H9 (cell line): ENCODE measurements at regions not wholly inside any gene's neighbourhood (a gene's known extent, or its start where the extent isn't known, plus 50 kb on each side); places are given as distances from the start of the nearest gene placed in this dataset.

Experiments
- DNase-seq: peaks from one replicate; pipeline ENCODE4 v3.0.0-alpha.2; 2017
- H2AFZ ChIP-seq: one replicate; pipeline ENCODE4 v1.6.1; 2013; ENCODE audit warnings: mild to moderate bottlenecking, low read length, control low read depth, moderate library complexity
- H2AK5ac ChIP-seq: 2 replicates; pipeline ENCODE4 v1.6.1; 2013; ENCODE audit warnings: low read length, control low read depth, mixed read lengths; ENCODE audit not compliant: insufficient read length
- H2BK120ac ChIP-seq: one replicate; pipeline ENCODE4 v1.6.1; 2013; ENCODE audit warnings: low read depth, mild to moderate bottlenecking, low read length, control low read depth, inconsistent platforms; ENCODE audit not compliant: poor library complexity, severe bottlenecking
- H2BK12ac ChIP-seq: 2 replicates; pipeline ENCODE4 v1.6.1; 2013; ENCODE audit warnings: low read length, control low read depth, mixed read lengths, low read depth; ENCODE audit not compliant: insufficient read length
- H2BK15ac ChIP-seq: 2 replicates; pipeline ENCODE4 v1.6.1; 2013; ENCODE audit warnings: low read depth, low read length, control low read depth
- H2BK20ac ChIP-seq: one replicate; pipeline ENCODE4 v1.6.1; 2013; ENCODE audit warnings: low read depth, mild to moderate bottlenecking, low read length, control low read depth, inconsistent platforms; ENCODE audit not compliant: poor library complexity, severe bottlenecking
- H2BK5ac ChIP-seq: 2 replicates; pipeline ENCODE4 v1.6.1; 2013; ENCODE audit warnings: low read length, control low read depth, mixed read lengths; ENCODE audit not compliant: insufficient read length
- H3K14ac ChIP-seq: 2 replicates; pipeline ENCODE4 v1.6.1; 2013; ENCODE audit warnings: low read length, control low read depth; ENCODE audit not compliant: insufficient read depth
- H3K18ac ChIP-seq: 2 replicates; pipeline ENCODE4 v1.6.1; 2013; ENCODE audit warnings: low read depth, mild to moderate bottlenecking, mixed read lengths, low read length, control low read depth; ENCODE audit not compliant: insufficient read length
- H3K23ac ChIP-seq: 2 replicates; pipeline ENCODE4 v1.6.1; 2013; ENCODE audit warnings: low read length, control low read depth, mixed read lengths, low read depth; ENCODE audit not compliant: insufficient read length
- H3K23me2 ChIP-seq: 2 replicates; pipeline ENCODE4 v1.6.1; 2013; ENCODE audit warnings: low read depth, mild to moderate bottlenecking, mixed read lengths, low read length, control low read depth; ENCODE audit not compliant: insufficient read length, poor library complexity, severe bottlenecking
- H3K27ac ChIP-seq: 2 replicates; pipeline ENCODE4 v1.5.1; 2013; ENCODE audit warnings: low read length, control low read depth, mixed read lengths, low read depth; ENCODE audit not compliant: insufficient read length
- H3K27me3 ChIP-seq: 2 replicates; pipeline ENCODE4 v1.6.1; 2013; ENCODE audit warnings: low read length, control low read depth, inconsistent platforms; ENCODE audit not compliant: insufficient read depth
- H3K4ac ChIP-seq: 2 replicates; pipeline ENCODE4 v1.6.1; 2013; ENCODE audit warnings: low read depth, mild to moderate bottlenecking, control low read depth, inconsistent platforms, low read length, moderate library complexity
- H3K4me1 ChIP-seq: 2 replicates; pipeline ENCODE4 v1.6.1; 2013; ENCODE audit warnings: low read length, control low read depth, inconsistent platforms; ENCODE audit not compliant: insufficient read depth
- H3K4me2 ChIP-seq: 2 replicates; pipeline ENCODE4 v1.6.1; 2013; ENCODE audit warnings: low read length, control low read depth, mixed read lengths; ENCODE audit not compliant: insufficient read length, insufficient read depth
- H3K56ac ChIP-seq: 2 replicates; pipeline ENCODE4 v1.6.1; 2013; ENCODE audit warnings: low read depth, mild to moderate bottlenecking, mixed read lengths, low read length, control low read depth; ENCODE audit not compliant: insufficient read length
- H3K79me1 ChIP-seq: 2 replicates; pipeline ENCODE4 v1.6.1; 2013; ENCODE audit warnings: low read depth, mild to moderate bottlenecking, moderate library complexity, low read length, control low read depth, inconsistent platforms; ENCODE audit not compliant: insufficient read depth, poor library complexity, severe bottlenecking
- H3K79me2 ChIP-seq: 2 replicates; pipeline ENCODE4 v1.6.1; 2013; ENCODE audit warnings: low read length, control low read depth, inconsistent platforms; ENCODE audit not compliant: insufficient read depth
- H3K9ac ChIP-seq: 2 replicates; pipeline ENCODE4 v1.6.1; 2013; ENCODE audit warnings: low read length, control low read depth, mixed read lengths; ENCODE audit not compliant: insufficient read length; ENCODE audit errors: extremely low read depth
- H3K9me3 ChIP-seq: one replicate; pipeline ENCODE4 v1.6.1; 2013; ENCODE audit warnings: low read depth, low read length, inconsistent platforms; ENCODE audit not compliant: control insufficient read depth
- H3T11ph ChIP-seq: one replicate; pipeline ENCODE4 v1.6.1; 2013; ENCODE audit warnings: mild to moderate bottlenecking, low read length, control low read depth, inconsistent platforms
- H4K20me1 ChIP-seq: one replicate; pipeline ENCODE4 v1.6.1; 2013; ENCODE audit not compliant: control insufficient read depth, insufficient read length, insufficient read depth
- H4K5ac ChIP-seq: 2 replicates; pipeline ENCODE4 v1.6.1; 2013; ENCODE audit warnings: low read depth, mild to moderate bottlenecking, mixed read lengths, low read length, control low read depth; ENCODE audit not compliant: insufficient read length
- H4K8ac ChIP-seq: replicated peaks from 2 replicates; pipeline ENCODE4 v1.6.1; 2013; ENCODE audit warnings: low read length, control low read depth, mixed read lengths, low read depth; ENCODE audit not compliant: insufficient read length
- H4K91ac ChIP-seq: 2 replicates; pipeline ENCODE4 v1.6.1; 2013; ENCODE audit warnings: low read depth, mild to moderate bottlenecking, moderate library complexity, mixed read lengths, low read length, control low read depth; ENCODE audit not compliant: insufficient read length
- H3K27ac Mint-ChIP-seq, 3 experiments: 2 replicates in 2 of 3; 3 replicates in 1 of 3; pipeline ENCODE4 v1.8.0; 2020 to 2021; ENCODE audit warnings: mixed read lengths in 3 of 3, mild to moderate bottlenecking in 1 of 3, moderate library complexity in 1 of 3
- H3K27me3 Mint-ChIP-seq: 2 replicates; pipeline ENCODE4 v1.8.0; 2021; ENCODE audit warnings: low read depth, mild to moderate bottlenecking, moderate library complexity, mixed read lengths
- H3K36me3 Mint-ChIP-seq, 3 experiments: 2 replicates in 2 of 3; 3 replicates in 1 of 3; pipeline ENCODE4 v1.8.0; 2020 to 2021; ENCODE audit warnings: low read depth in 3 of 3, mixed read lengths in 3 of 3; ENCODE audit not compliant: insufficient read depth in 1 of 3
- H3K4me1 Mint-ChIP-seq, 2 experiments: 2 replicates each; pipeline ENCODE4 v1.8.0; 2020; ENCODE audit warnings: mixed read lengths in 2 of 2
- H3K4me3 Mint-ChIP-seq, 2 experiments: 2 replicates in 1 of 2; 3 replicates in 1 of 2; pipeline ENCODE4 v1.8.0; 2020 to 2021; ENCODE audit warnings: mild to moderate bottlenecking in 2 of 2, mixed read lengths in 2 of 2, moderate library complexity in 1 of 2
- H3K9me3 Mint-ChIP-seq, 2 experiments: 2 replicates in 1 of 2; 3 replicates in 1 of 2; pipeline ENCODE4 v1.8.0; 2020; ENCODE audit warnings: mild to moderate bottlenecking in 2 of 2, mixed read lengths in 2 of 2, moderate library complexity in 1 of 2
- whole genome bisulfite sequencing: extraction: QIAGEN DNeasy Blood & Tissue Kit; methylation state at CpG from one replicate; pipeline ENCODE4 v1.1.7; 2013; ENCODE audit warnings: missing lambda C conversion rate, low lambda C conversion rate, mixed read lengths; ENCODE audit not compliant: insufficient read length; ENCODE audit errors: extremely low coverage; 5-methylcytosine and 5-hydroxymethylcytosine counted together
- TF ChIP-seq, protein P1 (sequence below): fragments of 200-600 bp; sonication (generic); conservative IDR thresholded peaks from 3 replicates; pipeline ENCODE4 v1.8.0; 2021; ENCODE audit warnings: antibody characterized with exemption, mild to moderate bottlenecking

DNA sequence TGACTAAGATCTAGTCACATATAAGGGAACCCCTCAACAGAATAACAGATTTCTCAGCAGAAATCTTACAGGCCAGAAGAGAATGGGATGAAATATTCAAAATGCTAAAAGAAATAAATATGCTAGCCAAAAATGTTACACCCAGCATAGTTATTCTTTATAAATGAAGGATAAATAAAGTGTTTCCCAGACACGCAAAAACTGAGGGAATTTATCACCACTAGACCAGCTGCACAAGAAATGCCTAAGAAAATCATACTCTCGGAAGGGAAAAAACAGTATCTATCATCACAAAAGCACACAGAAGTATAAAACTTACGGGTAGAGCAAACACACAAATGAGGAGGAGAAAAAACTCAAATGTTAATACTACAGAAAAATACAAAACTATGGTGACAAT is 162.1 kb downstream of the HHIP start:
- TF ChIP-seq, protein P1, sequence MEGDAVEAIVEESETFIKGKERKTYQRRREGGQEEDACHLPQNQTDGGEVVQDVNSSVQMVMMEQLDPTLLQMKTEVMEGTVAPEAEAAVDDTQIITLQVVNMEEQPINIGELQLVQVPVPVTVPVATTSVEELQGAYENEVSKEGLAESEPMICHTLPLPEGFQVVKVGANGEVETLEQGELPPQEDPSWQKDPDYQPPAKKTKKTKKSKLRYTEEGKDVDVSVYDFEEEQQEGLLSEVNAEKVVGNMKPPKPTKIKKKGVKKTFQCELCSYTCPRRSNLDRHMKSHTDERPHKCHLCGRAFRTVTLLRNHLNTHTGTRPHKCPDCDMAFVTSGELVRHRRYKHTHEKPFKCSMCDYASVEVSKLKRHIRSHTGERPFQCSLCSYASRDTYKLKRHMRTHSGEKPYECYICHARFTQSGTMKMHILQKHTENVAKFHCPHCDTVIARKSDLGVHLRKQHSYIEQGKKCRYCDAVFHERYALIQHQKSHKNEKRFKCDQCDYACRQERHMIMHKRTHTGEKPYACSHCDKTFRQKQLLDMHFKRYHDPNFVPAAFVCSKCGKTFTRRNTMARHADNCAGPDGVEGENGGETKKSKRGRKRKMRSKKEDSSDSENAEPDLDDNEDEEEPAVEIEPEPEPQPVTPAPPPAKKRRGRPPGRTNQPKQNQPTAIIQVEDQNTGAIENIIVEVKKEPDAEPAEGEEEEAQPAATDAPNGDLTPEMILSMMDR = no peak
- H3K9me3 Mint-ChIP-seq = peaks cover 27 to 34% of the 10 kb centered on the region in 2 experiments
- Histone ChIP-seq H3T11ph (no peak overlapping the region), H4K5ac (no peak overlapping the region), H3K56ac (no peak overlapping the region), H3K9me3 (no peaks in the 10 kb centered on the region), H3K27ac (no peak overlapping the region), H2BK120ac (no peak overlapping the region), H2BK5ac (no peak overlapping the region), H2AFZ (no peak overlapping the region), H2AK5ac (no peak overlapping the region), H3K18ac (no peak overlapping the region), H3K9ac (no peak overlapping the region), H2BK15ac (no peak overlapping the region), H3K23ac (no peak overlapping the region), H3K4me1 (no peaks in the 10 kb centered on the region; the same call in 1 of the 2 replicates), H4K8ac (no peak overlapping the region), H2BK20ac (no peak overlapping the region), H3K79me1 (no peaks in the 10 kb centered on the region), H4K20me1 (no peaks in the 10 kb centered on the region), H2BK12ac (no peak overlapping the region), H3K23me2 (peaks cover 4% of the 10 kb centered on the region), H3K14ac (no peak overlapping the region), H3K27me3 (no peaks in the 10 kb centered on the region), H3K79me2 (no peaks in the 10 kb centered on the region), H3K4ac (no peak overlapping the region), H4K91ac (no peak overlapping the region), H3K4me2 (no peak overlapping the region)
- H3K36me3 Mint-ChIP-seq = peaks cover 11 to 31% (median 14%) of the 10 kb centered on the region in 3 experiments
- no peak for DNase-seq
- WGBS = no CpG with 5 or more reads among the region's 3 CpGs
- no peak overlapping the region for H3K27ac Mint-ChIP-seq
- no peak overlapping the region for H3K4me3 Mint-ChIP-seq
- peaks cover 10 to 11% of the 10 kb centered on the region in 2 experiments for H3K4me1 Mint-ChIP-seq
- no peaks in the 10 kb centered on the region for H3K27me3 Mint-ChIP-seq
